HT-29 (cell line): ENCODE measurements at regions not wholly inside any gene's neighbourhood (a gene's known extent, or its start where the extent isn't known, plus 50 kb on each side); places are given as distances from the start of the nearest gene placed in this dataset. TPM values are rescaled to one million over a fixed set of nuclear protein-coding genes. Genes with fewer than 3 reads are reported as not detected.

Source experiments
- small RNA-seq: library from RNA; depleted of rRNA; stranded (forward); fragments of <200 nt; gene quantifications from one replicate; pipeline ENCODE3, GENCODE V24; 2014

Small RNA genes lying in the stretch of these regions (small RNA-seq; reads per million reads assigned to genes)
- not detected for gene RNU6-745P
